ENCODE measurements at regions not wholly inside any gene's neighbourhood (a gene's known extent, or its start where the extent isn't known, plus 50 kb on each side); places are given as distances from the start of the nearest gene placed in this dataset.
"Not testable (repeated sequence)": the region's sequence is repeated elsewhere in the genome, so short reads cannot be mapped to it uniquely, and the experiment has no call there.

DNA sequence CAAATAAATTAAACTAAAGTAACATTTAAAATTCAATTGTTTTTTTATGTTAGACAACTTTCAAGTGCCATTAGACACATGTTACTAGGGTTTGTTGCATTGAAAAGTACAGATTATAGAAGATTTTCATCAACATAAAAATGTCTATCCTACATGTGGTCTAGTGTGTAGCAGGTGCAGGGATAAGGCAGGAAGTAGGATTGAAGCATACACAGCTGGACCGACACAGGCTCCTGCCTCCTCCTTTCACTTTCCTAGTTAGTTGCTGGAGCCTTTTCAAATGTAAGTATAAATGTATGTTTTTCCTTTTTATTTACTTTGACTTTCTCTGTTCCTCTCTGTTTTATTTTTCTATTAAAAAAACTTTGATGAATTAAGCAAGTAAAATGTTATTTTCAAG, 246.9 kb upstream of the LUZP2 start:
- no peak overlapping the region for H3K27ac ChIP-seq
- no peak for DNase-seq (ENCODE audit: low spot score)
- H3K4me3 ChIP-seq: no peak overlapping the region
- TF ChIP-seq, protein P1, sequence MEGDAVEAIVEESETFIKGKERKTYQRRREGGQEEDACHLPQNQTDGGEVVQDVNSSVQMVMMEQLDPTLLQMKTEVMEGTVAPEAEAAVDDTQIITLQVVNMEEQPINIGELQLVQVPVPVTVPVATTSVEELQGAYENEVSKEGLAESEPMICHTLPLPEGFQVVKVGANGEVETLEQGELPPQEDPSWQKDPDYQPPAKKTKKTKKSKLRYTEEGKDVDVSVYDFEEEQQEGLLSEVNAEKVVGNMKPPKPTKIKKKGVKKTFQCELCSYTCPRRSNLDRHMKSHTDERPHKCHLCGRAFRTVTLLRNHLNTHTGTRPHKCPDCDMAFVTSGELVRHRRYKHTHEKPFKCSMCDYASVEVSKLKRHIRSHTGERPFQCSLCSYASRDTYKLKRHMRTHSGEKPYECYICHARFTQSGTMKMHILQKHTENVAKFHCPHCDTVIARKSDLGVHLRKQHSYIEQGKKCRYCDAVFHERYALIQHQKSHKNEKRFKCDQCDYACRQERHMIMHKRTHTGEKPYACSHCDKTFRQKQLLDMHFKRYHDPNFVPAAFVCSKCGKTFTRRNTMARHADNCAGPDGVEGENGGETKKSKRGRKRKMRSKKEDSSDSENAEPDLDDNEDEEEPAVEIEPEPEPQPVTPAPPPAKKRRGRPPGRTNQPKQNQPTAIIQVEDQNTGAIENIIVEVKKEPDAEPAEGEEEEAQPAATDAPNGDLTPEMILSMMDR (IDR thresholded peaks at IDR 0.05): no peak

- no peak for DNase-seq (ENCODE audit: low spot score)
- TF ChIP-seq, protein P1 (IDR thresholded peaks at IDR 0.05): no peak
- no peak overlapping the region for H3K27ac ChIP-seq
- H3K4me3 ChIP-seq: no peak overlapping the region
These were observed 243.6 kb upstream of the LUZP2 start for GRCh38 chr11:24253237-24253760.

DNA sequence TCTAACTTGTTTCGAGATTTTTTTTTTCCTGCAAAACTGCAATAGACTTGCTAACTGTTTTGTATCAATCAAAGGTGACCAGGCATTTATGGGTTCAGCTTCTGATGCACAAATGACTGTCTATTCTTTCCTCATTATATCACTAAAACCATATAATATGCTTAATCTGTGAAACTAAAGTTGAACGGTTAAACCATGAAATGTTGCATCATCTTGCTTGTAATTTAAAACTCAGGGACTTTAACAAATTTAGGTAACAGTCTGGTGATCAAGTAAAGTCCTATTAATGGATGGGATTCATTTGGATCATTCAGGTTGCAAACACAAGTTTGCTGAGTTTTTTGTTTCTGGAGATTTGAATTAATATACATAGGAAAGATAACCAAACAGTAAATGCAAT, 232.0 kb upstream of the LUZP2 start:
- Histone ChIP-seq H3K27ac (no peak overlapping the region), H3K4me3 (no peak overlapping the region)
- no peak for DNase-seq (ENCODE audit: low spot score)
- TF ChIP-seq, protein P1 (IDR thresholded peaks at IDR 0.05): no peak

DNA sequence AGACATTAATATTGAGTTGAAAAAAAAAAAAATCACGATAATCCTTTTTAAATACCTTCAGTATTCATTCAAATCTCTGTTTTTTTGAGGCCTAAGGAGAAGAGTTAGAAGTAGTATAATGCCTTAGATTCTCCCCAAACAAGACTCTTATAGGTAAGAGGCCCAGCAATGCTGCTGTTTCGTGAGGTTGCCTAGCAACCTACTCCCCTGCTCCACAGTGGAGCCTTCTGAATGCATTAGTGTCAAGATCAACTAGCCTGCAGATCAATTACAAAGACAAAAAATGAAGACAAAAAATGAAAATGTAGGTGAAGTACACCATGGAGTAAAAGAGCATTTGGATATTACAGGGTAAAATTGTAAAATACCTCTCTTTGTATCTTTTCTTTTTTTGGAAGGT, 229.8 kb upstream of the LUZP2 start:
- TF ChIP-seq, protein P1 (IDR thresholded peaks at IDR 0.05): no peak
- no peak overlapping the region for H3K4me3 ChIP-seq
- no peak overlapping the region for H3K27ac ChIP-seq
- DNase-seq (ENCODE audit: low spot score): no peak

GRCh38 chr11:24271798-24272197, 225.1 kb upstream of the LUZP2 start:
- DNase-seq (ENCODE audit: low spot score): no peak
- H3K4me3 ChIP-seq: no peak overlapping the region
- H3K27ac ChIP-seq: no peak overlapping the region
- TF ChIP-seq, protein P1 (IDR thresholded peaks at IDR 0.05): no peak

DNA sequence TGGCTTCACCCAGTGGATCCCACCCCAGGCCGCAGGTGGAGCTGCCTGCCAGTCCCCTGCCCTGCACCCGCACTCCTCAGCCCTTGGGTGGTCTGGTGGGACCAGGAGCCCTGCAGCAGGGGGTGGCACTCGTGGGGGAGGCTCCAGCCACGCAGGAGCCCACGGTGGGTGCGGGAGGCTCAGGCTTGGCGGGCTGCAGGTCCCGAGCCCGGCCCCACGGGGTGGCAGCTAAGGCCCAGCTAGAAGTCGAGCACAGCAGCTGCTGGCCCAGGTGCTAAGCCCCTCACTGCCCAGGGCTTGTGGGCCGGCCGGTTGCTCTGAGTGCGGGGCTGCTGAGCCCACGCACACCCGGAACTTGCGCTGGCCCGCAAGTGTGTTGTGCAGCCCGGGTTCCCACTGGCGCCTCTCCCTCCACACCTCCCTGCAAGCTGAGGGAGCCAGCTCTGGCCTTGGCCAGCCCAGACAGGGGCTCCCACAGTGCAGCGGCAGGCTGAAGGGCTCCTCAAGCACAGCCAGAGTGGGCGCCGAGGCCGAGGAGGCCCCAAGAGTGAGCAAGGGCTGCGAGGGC, 222.6 kb upstream of the LUZP2 start:
- not testable (repeated sequence) for H3K4me3 ChIP-seq

GRCh38 chr11:24286238-24286637, 210.6 kb upstream of the LUZP2 start:
- no peak for DNase-seq (ENCODE audit: low spot score)
- no peak overlapping the region for H3K4me3 ChIP-seq
- TF ChIP-seq, protein P1 (IDR thresholded peaks at IDR 0.05): no peak
- no peak overlapping the region for H3K27ac ChIP-seq

More for the DNA sequence above, 222.6 kb upstream of the LUZP2 start:
- not testable (repeated sequence) for H3K27ac ChIP-seq; DNase-seq (ENCODE audit: low spot score)

All from coronary artery (tissue), 2 donors.